ENCODE measurements at regions not wholly inside any gene's neighbourhood (a gene's known extent, or its start where the extent isn't known, plus 50 kb on each side); places are given as distances from the start of the nearest gene placed in this dataset.

DNA sequence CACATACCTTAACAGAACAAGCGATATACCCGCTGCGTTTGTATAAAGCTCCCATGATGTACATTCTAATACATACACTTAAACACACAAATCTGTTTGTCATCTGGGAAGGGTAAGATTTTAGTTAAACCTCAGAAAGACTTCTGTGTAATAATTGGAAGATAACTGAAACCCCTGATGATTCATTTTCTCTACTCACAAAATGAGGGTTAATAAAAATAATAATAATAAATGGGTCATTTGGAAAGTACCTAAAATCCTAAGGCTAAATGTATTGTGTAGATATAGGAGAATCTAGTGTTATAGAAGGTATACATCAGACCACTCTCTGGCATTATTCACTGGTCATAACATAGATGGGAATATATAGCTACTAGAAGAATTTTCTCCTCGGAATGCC lies 64.7 kb upstream of the SOX9 start:
- H3K27ac Mint-ChIP-seq = no peak overlapping the region
- no peak for DNase-seq
- no peaks in the 10 kb centered on the region for H3K4me1 Mint-ChIP-seq (ENCODE audit: low read depth)
- CTCF ChIA-PET = no interaction called here
- H3K27me3 Mint-ChIP-seq (ENCODE audit: low read depth) = peaks cover 3% of the 10 kb centered on the region
- intact Hi-C loops (cut with micrococcal nuclease) = no loop called here
- peaks cover 2% of the 10 kb centered on the region for H3K9me3 Mint-ChIP-seq
- no peak overlapping the region for H3K4me3 Mint-ChIP-seq
- no peaks in the 10 kb centered on the region for H3K36me3 Mint-ChIP-seq (ENCODE audit: low read depth)

DNA sequence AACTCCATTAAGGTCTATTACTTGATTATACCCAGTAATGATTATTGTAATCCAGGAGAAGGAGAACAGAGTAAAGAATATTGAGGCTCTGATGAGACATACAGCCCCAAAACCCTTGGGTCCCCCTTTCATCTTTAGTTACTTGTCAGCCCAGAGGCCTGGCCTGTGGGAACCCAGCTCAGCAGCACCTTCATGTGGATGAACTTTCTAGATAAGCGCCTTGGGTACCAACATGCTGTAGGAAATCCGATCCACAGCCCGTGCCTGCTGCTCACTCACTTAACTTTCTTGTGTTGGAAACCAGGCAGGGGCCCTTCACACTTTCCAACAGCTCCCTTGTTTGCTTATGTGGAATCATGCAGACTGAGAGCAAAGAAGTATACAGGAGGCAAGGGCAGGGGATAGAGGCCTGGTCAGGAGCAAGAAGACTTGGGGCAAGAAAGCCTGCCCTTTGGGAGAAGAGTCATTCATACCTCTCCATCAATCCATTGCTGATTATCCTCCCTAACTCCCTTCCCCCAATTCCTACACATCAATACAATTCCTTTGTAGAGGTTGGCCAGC lies 64.0 kb upstream of the SOX9 start:
- Mint-ChIP-seq H3K27ac (no peak overlapping the region), H3K27me3 (ENCODE audit: low read depth) (peaks cover 3% of the 10 kb centered on the region), H3K9me3 (no peaks in the 10 kb centered on the region), H3K4me3 (no peak overlapping the region), H3K4me1 (ENCODE audit: low read depth) (no peaks in the 10 kb centered on the region), H3K36me3 (ENCODE audit: low read depth) (no peaks in the 10 kb centered on the region)
- CTCF ChIA-PET = no interaction called here
- intact Hi-C loops (cut with micrococcal nuclease) = no loop called here
- no peak for DNase-seq

DNA sequence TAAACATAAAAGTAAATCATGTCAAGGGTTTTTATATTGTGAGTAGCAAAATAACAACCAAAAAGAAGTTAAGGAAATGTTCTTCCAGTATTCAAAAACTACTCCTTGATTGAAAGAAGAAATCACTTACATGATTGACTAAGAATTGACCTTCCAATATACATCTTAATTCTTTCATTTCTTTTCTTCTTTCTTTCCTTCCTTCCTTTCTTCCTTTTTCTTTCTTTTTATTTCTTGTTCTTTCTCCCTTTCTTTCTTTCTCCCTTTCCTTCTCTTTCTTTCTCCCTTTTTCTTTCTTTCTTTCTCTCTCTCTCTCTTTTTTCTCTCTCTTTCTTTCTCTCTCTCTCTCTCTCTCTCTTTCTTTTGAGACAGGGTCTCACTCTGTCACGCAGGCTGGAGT lies 60.7 kb upstream of the SOX9 start:
- DNase-seq = no peak
- CTCF ChIA-PET = interaction anchor here (0.7 kb wide), 1 partner anchor 884 kb away, joined by 5 read pairs; no protein-coding TSS in a partner anchor
- Mint-ChIP-seq H3K4me3 (no peak overlapping the region), H3K4me1 (ENCODE audit: low read depth) (no peaks in the 10 kb centered on the region), H3K36me3 (ENCODE audit: low read depth) (no peaks in the 10 kb centered on the region), H3K27ac (no peak overlapping the region), H3K9me3 (no peaks in the 10 kb centered on the region), H3K27me3 (ENCODE audit: low read depth) (no peaks in the 10 kb centered on the region)
- intact Hi-C loops (cut with micrococcal nuclease) = no loop called here

DNA sequence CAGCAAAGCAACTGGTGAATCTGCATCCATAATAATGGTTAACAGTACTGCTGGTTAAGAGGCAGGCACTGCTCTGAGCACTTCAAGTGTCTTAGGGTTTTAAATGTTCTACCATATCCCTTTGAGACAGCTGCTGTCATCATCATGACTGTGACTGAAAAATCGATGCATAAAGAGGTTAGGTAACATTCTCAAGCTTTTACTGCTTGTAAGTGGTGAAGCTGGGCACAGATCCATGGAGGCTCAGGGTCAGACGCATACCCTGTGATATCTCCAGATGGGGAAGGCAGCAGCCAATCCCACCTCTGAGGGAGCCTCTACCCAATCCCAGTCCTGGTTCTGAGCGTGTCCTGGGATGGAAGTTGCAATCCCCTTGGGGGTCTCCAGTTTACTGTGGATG lies 57.6 kb upstream of the SOX9 start:
- no peak overlapping the region for H3K27ac Mint-ChIP-seq
- no peaks in the 10 kb centered on the region for H3K36me3 Mint-ChIP-seq (ENCODE audit: low read depth)
- CTCF ChIA-PET = no interaction called here
- H3K4me3 Mint-ChIP-seq = no peak overlapping the region
- no peaks in the 10 kb centered on the region for H3K4me1 Mint-ChIP-seq (ENCODE audit: low read depth)
- H3K27me3 Mint-ChIP-seq (ENCODE audit: low read depth) = no peaks in the 10 kb centered on the region
- intact Hi-C loops (cut with micrococcal nuclease) = no loop called here
- no peaks in the 10 kb centered on the region for H3K9me3 Mint-ChIP-seq
- no peak for DNase-seq

DNA sequence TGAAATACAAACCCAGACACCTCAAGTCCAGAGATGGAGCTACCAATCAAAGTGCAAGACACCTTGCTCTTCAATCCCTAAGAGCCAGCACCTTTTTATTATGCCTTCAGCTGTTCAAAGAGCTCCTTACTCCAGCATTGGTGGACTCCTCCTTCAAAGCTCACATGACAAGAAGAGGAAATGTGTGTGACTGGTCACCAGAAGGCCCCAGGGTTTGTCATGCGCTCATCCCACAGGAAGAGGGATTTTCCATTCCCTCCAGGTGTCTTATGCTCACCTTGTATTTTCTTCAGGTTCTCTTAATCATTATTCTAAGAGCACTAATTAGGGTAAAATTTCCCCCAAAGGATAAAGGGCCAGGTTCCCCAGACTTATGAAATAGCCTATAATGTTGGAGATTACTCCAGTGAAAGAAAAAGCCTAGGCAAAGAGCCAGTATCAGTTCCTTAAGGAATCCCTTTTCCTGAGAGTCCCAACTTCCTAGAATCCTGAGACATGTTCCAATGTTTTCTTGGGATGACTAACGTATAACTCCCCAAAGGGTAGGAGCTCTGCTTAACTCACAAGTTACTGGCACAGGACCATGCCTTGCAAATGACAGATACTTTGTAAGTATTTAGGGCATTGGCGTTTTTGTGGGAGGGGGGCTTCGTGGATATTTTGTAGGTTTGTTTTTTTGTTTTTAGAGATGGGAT lies 56.9 kb upstream of the SOX9 start:
- CTCF ChIA-PET = no interaction called here
- Mint-ChIP-seq H3K36me3 (ENCODE audit: low read depth) (no peaks in the 10 kb centered on the region), H3K9me3 (no peaks in the 10 kb centered on the region), H3K27ac (no peak overlapping the region), H3K4me1 (ENCODE audit: low read depth) (no peaks in the 10 kb centered on the region), H3K4me3 (no peak overlapping the region), H3K27me3 (ENCODE audit: low read depth) (peaks cover 2% of the 10 kb centered on the region)
- intact Hi-C loops (cut with micrococcal nuclease) = no loop called here
- DNase-seq = no peak

DNA sequence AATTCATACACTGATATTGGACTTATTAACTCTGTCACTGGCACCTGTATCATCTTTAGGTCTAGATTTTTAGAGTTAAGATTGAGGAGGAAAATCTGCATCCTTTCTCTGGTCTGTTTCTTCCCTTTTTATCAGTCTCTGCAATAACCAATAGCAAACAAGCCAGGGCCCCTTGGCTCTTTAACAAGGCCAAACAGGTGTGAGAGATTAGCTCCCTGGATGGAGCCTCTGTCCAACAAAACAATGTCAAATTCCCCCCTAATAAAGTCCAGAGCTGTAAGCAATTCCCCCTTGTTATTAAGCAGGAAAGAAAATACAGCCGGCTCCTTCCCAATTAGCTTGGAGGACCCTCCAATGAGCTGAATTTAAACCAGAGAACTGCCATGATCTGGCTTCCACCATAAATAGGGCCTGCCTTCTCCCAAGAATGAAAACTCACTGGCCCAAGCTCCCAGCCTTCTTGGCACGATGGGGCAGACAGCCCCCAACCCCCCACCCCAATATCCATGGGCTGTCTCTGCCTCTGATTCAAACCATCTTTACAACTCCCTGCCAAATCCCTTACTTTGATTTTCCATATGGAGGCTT lies 56.1 kb upstream of the SOX9 start:
- Mint-ChIP-seq H3K27ac (no peak overlapping the region), H3K27me3 (ENCODE audit: low read depth) (peaks cover 2% of the 10 kb centered on the region), H3K4me1 (ENCODE audit: low read depth) (no peaks in the 10 kb centered on the region), H3K36me3 (ENCODE audit: low read depth) (no peaks in the 10 kb centered on the region), H3K4me3 (no peak overlapping the region), H3K9me3 (no peaks in the 10 kb centered on the region)
- CTCF ChIA-PET = no interaction called here
- intact Hi-C loops (cut with micrococcal nuclease) = no loop called here
- DNase-seq = no peak

DNA sequence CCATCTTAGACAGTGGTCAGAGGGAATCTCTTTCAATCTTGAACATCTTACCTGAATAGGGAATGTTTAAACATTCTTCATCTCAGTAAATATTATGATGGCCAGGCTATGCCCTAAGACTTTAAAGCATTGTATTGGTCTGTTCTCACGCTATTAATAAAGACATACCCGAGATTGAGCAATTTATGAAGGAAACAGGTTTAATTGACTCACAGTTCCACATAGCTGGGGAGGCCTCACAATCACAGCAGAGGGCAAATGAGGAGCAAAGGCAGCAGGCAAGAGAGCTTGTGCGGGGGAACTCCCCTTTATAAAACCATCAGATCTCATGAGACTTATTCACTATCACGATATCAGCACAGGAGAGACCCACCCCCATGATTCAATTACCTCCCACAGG lies 55.3 kb upstream of the SOX9 start:
- Mint-ChIP-seq H3K27me3 (ENCODE audit: low read depth) (peaks cover 2% of the 10 kb centered on the region), H3K4me1 (ENCODE audit: low read depth) (no peaks in the 10 kb centered on the region), H3K9me3 (no peaks in the 10 kb centered on the region), H3K27ac (no peak overlapping the region), H3K4me3 (no peak overlapping the region), H3K36me3 (ENCODE audit: low read depth) (no peaks in the 10 kb centered on the region)
- CTCF ChIA-PET = no interaction called here
- no peak for DNase-seq
- intact Hi-C loops (cut with micrococcal nuclease) = no loop called here

DNA sequence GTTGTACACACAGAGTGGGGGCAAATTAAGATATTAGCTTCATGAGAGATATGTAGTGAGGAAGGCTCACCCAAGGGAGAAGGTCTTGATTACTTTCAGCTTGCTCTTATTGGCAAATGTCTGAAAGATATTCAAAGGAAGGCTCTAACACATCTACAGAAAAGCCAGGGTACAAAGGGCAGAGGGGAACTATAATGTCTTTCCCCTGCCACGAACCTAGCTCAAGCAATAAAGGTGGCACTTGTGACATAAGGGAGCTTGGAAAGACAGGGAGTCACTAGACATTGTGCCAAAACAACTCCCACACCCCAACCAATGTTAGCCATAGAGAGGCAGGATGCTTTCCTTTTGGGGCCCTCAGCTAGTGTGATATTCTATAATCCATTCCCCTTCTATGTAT lies 52.2 kb upstream of the SOX9 start:
- no peaks in the 10 kb centered on the region for H3K36me3 Mint-ChIP-seq (ENCODE audit: low read depth)
- CTCF ChIA-PET = no interaction called here
- peaks cover 2% of the 10 kb centered on the region for H3K27me3 Mint-ChIP-seq (ENCODE audit: low read depth)
- no peak overlapping the region for H3K4me3 Mint-ChIP-seq
- no peaks in the 10 kb centered on the region for H3K4me1 Mint-ChIP-seq (ENCODE audit: low read depth)
- no peak for DNase-seq
- no peaks in the 10 kb centered on the region for H3K9me3 Mint-ChIP-seq
- H3K27ac Mint-ChIP-seq = no peak overlapping the region
- intact Hi-C loops (cut with micrococcal nuclease) = no loop called here

DNA sequence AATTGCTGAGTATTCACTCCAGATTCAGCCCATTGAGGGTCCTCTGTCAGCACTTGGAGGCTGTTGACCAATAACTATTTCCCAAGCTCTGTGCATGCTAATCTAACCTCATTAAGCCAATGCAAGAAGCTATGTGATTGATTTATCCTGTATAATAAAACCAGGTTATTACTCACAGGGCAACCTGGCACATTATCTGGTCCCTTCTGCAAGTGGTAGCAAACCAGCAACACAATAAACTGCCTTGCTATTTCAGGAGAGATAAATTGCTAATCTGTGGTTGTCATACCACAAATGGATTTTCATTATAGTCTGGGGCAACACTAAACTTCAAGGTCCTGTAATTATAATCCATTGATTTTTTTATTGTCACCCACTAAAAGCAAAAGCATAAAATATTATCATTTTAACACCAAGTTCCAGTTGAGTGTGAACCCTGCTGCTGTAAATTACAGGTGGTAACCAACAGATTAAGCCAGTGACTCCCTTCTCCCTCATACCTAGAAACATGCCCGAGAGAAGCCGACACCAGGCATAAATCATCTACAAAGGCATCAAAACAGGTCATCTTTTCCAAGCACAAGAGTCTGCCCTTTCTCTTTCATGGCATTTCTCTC lies 51.1 kb upstream of the SOX9 start:
- DNase-seq = no peak
- CTCF ChIA-PET = no interaction called here
- H3K4me1 Mint-ChIP-seq (ENCODE audit: low read depth) = no peaks in the 10 kb centered on the region
- H3K4me3 Mint-ChIP-seq = no peak overlapping the region
- H3K36me3 Mint-ChIP-seq (ENCODE audit: low read depth) = no peaks in the 10 kb centered on the region
- intact Hi-C loops (cut with micrococcal nuclease) = no loop called here
- H3K27ac Mint-ChIP-seq = no peak overlapping the region
- no peaks in the 10 kb centered on the region for H3K9me3 Mint-ChIP-seq
- peaks cover 2% of the 10 kb centered on the region for H3K27me3 Mint-ChIP-seq (ENCODE audit: low read depth)

Data from activated naive CD4-positive, alpha-beta T cell treated with anti-CD3 and anti-CD28 coated beads for 36 hours (primary cell).